Spleen (tissue), 11 donors: ENCODE measurements at regions not wholly inside any gene's neighbourhood (a gene's known extent, or its start where the extent isn't known, plus 50 kb on each side); places are given as distances from the start of the nearest gene placed in this dataset.

Source experiments
- DNase-seq: peaks from one replicate; pipeline ENCODE4 v3.0.0-alpha.2; 2020
- H3K27ac ChIP-seq, 8 donors: fragments of 200-600 bp; sonication (generic) in 7 of 8; 1 replicate in 4 of 8; 2 replicates in 4 of 8; pipeline versions ENCODE4 v1.5.0 to v1.8.0; 2016 to 2021; ENCODE audit warnings: inconsistent platforms in 4 of 8, mild to moderate bottlenecking in 4 of 8, moderate library complexity in 1 of 8
- H3K27me3 ChIP-seq, 7 donors: fragments of 200-600 bp; sonication (generic) in 6 of 7; replicated peaks in 1 of 7; 1 replicate in 4 of 7; 2 replicates in 3 of 7; pipeline versions ENCODE4 v1.5.0 to v1.8.0; 2016 to 2021; ENCODE audit warnings: inconsistent platforms in 3 of 7, mild to moderate bottlenecking in 1 of 7
- H3K36me3 ChIP-seq, 6 donors: fragments of 200-600 bp; sonication (generic) in 5 of 6; 1 replicate in 4 of 6; 2 replicates in 2 of 6; pipeline versions ENCODE4 v1.5.0 to v1.8.0; 2016 to 2021; ENCODE audit warnings: inconsistent platforms in 2 of 6
- H3K4me1 ChIP-seq, 6 donors: fragments of 200-600 bp; sonication (generic) in 5 of 6; 1 replicate in 3 of 6; 2 replicates in 3 of 6; pipeline versions ENCODE4 v1.5.0 to v1.8.0; 2016 to 2021; ENCODE audit warnings: inconsistent platforms in 3 of 6
- H3K4me3 ChIP-seq, 8 donors: fragments of 200-600 bp; sonication (generic) in 7 of 8; 1 replicate in 4 of 8; 2 replicates in 4 of 8; pipeline versions ENCODE4 v1.5.0 to v1.8.0; 2016 to 2021; ENCODE audit warnings: inconsistent platforms in 4 of 8, mild to moderate bottlenecking in 4 of 8, moderate library complexity in 2 of 8
- H3K9me3 ChIP-seq, 8 donors: fragments of 200-600 bp; sonication (generic) in 7 of 8; 1 replicate in 4 of 8; 2 replicates in 4 of 8; pipeline versions ENCODE4 v1.5.0 to v1.8.0; 2016 to 2021; ENCODE audit warnings: inconsistent platforms in 4 of 8
- POLR2A ChIP-seq, 3 donors: fragments of 450-650 bp; IDR thresholded peaks; one replicate each; pipeline ENCODE4 v1.5.1; 2017; ENCODE audit warnings: antibody characterized with exemption in 3 of 3, mild to moderate bottlenecking in 1 of 3
- POLR2AphosphoS5 ChIP-seq, 3 donors: sonication (generic); formaldehyde crosslinking; IDR thresholded peaks; one replicate each; pipeline ENCODE4 v1.5.1; 2017; ENCODE audit warnings: antibody characterized with exemption in 3 of 3
- WGBS, 5 donors: extraction: QIAGEN DNeasy Blood & Tissue Kit in 3 of 5; methylation state at CpG; one replicate each; pipeline versions ENCODE4 v1.1.5 to v1.1.7; 2013 to 2018; 5-methylcytosine and 5-hydroxymethylcytosine counted together
- intact Hi-C: fragments of 100-400 bp; cut with DNase I; formaldehyde crosslinking; loops from one replicate; pipeline ENCODE4 v1.15.0; 2023; ENCODE audit warnings: low total_unique reads
- TF ChIP-seq, protein P1 (sequence below), 11 experiments: fragments of 200-600 bp in 7 of 11; fragments of 450-650 bp in 4 of 11; sonication (generic) in 4 of 11; IDR thresholded peaks in 8 of 11; conservative IDR thresholded peaks in 3 of 11; 1 replicate in 7 of 11; 2 replicates in 4 of 11; pipeline versions ENCODE4 v1.4.0 to v1.8.0; 2016 to 2021; ENCODE audit warnings: antibody characterized with exemption in 11 of 11, inconsistent platforms in 4 of 11, mild to moderate bottlenecking in 1 of 11
- donor health status: healthy with polysubstance abuse.
- donor health status: DM: no; HTN: no; CAD: no; lungs with moderate emphysema.
- donor health status: DM: no; HTN: no; CAD: no.
- donor health status: Bipolar disorder and iron deficiency.
- donor health status: healthy.
- donor health status: DM: no; HTN: no; CAD: no.
- donor health status: DM: yes; HTN: yes; CAD: no.

DNA sequence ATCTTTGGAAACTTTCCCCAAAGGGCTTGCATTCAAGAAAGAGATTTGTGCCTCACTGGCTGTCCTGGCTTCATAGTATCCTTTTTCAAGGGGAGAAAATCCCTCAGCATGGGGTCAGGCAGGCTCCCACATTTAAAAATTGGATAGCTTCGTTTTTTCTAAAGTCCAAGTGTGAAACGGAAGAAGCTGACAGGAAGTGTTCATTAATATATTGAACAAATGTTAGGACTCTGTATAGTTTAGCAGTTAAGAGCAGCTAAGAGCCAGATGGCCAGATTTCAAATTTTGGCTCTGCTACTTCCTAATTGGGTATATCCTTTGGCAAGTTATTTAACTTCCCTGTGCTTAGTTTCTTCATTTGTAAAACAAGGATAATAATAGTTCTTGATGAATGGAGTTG is 354.9 kb upstream of the FAT3 start:
- WGBS, 5 donors = 24 to 35% (median 29%) methylated on average over 2 of the region's 2 CpGs
- Histone ChIP-seq H3K27ac (no peak overlapping the region), H3K27me3 (no peaks in the 10 kb centered on the region), H3K4me3 (no peak overlapping the region), H3K9me3 (no peaks in the 10 kb centered on the region), H3K4me1 (no peaks in the 10 kb centered on the region), H3K36me3 (no peaks in the 10 kb centered on the region)
- TF ChIP-seq, protein P1, sequence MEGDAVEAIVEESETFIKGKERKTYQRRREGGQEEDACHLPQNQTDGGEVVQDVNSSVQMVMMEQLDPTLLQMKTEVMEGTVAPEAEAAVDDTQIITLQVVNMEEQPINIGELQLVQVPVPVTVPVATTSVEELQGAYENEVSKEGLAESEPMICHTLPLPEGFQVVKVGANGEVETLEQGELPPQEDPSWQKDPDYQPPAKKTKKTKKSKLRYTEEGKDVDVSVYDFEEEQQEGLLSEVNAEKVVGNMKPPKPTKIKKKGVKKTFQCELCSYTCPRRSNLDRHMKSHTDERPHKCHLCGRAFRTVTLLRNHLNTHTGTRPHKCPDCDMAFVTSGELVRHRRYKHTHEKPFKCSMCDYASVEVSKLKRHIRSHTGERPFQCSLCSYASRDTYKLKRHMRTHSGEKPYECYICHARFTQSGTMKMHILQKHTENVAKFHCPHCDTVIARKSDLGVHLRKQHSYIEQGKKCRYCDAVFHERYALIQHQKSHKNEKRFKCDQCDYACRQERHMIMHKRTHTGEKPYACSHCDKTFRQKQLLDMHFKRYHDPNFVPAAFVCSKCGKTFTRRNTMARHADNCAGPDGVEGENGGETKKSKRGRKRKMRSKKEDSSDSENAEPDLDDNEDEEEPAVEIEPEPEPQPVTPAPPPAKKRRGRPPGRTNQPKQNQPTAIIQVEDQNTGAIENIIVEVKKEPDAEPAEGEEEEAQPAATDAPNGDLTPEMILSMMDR (IDR thresholded peaks at IDR 0.05 in 8 of 11, conservative IDR thresholded peaks at IDR 0.05 in 3 of 11) = no peak
- TF ChIP-seq POLR2AphosphoS5 (IDR thresholded peaks at IDR 0.05) (no peak), POLR2A (IDR thresholded peaks at IDR 0.05) (no peak)
- intact Hi-C loops = no loop called here
- no peak for DNase-seq

DNA sequence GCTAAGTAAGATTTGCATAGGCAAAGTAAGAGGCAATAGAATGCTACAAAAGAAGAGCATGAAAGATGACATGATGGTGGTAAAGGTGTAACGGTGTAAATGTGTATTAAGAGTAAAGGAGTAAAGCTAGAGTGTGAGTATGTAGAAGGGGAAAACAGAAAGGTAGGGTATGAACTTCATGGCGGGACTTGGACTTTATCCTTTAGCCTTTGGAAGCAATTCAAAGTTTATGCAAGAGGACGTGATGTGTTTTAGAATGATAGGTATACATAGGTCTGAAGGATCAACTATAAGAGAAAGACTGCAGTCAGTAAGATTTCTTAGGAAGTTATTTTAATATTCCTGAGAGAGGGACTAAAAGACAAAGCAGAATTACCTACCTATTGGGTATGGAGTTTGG is 358.0 kb upstream of the FAT3 start:
- no peak overlapping the region for H3K27ac ChIP-seq
- H3K4me1 ChIP-seq = no peaks in the 10 kb centered on the region
- H3K36me3 ChIP-seq = no peaks in the 10 kb centered on the region
- TF ChIP-seq, protein P1 (IDR thresholded peaks at IDR 0.05 in 8 of 11, conservative IDR thresholded peaks at IDR 0.05 in 3 of 11) = no peak
- TF ChIP-seq POLR2A (IDR thresholded peaks at IDR 0.05) = no peak
- TF ChIP-seq POLR2AphosphoS5 (IDR thresholded peaks at IDR 0.05) = no peak
- DNase-seq = no peak
- H3K9me3 ChIP-seq = no peaks in the 10 kb centered on the region
- WGBS, 5 donors = 77 to 96% (median 85%) methylated on average over 3 of the region's 3 CpGs
- no peak overlapping the region for H3K4me3 ChIP-seq
- intact Hi-C loops = no loop called here
- H3K27me3 ChIP-seq = no peaks in the 10 kb centered on the region

DNA sequence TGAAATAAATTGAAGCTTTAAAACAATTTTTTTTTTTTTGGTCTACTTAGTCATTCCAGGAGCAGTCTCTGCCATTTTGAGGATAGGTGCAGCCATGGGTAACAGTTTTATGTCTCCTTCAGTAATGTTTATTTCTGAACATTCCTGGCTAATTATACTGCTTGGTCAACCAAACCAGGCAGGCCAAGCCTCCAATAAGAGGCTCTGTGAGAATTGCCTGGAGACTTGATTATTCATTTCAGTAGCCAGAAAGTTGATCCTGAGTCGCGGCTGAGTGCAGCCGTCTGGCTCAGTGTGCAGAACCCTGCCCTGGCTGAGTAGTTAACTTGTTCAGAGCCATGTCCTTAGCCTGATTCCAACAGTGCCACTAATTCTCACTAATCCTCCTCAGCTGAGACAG is 364.0 kb upstream of the FAT3 start:
- intact Hi-C loops = no loop called here
- no peak for DNase-seq
- WGBS, 5 donors = 57 to 95% (median 61%) methylated on average over 3 of the region's 3 CpGs
- Histone ChIP-seq H3K36me3 (no peaks in the 10 kb centered on the region), H3K27me3 (no peaks in the 10 kb centered on the region), H3K4me1 (no peaks in the 10 kb centered on the region), H3K4me3 (no peak overlapping the region), H3K27ac (no peak overlapping the region), H3K9me3 (no peaks in the 10 kb centered on the region)
- TF ChIP-seq, protein P1 (IDR thresholded peaks at IDR 0.05 in 8 of 11, conservative IDR thresholded peaks at IDR 0.05 in 3 of 11) = no peak
- TF ChIP-seq POLR2AphosphoS5 (IDR thresholded peaks at IDR 0.05) = no peak
- TF ChIP-seq POLR2A (IDR thresholded peaks at IDR 0.05) = no peak

DNA sequence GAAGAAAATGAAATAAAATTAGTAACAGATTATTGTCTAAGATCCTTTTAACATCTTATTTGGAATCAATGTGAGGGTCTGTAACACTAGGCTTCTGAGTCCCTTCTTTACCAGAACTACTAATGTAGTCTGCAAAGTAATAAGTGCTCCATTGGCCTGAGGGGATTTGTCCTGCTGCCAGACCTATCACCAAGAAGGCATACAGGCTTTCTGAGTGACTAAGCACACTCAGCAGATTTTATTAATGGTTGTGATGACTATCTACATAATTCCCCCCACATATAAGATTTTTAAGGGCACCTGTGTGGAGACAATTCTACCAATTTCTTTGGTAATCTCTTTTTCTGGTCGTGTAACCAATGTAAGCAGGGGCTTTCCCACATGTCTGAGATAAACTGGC is 365.0 kb upstream of the FAT3 start:
- TF ChIP-seq, protein P1 (IDR thresholded peaks at IDR 0.05 in 8 of 11, conservative IDR thresholded peaks at IDR 0.05 in 3 of 11) = no peak
- no peak for TF ChIP-seq POLR2A (IDR thresholded peaks at IDR 0.05)
- no peaks in the 10 kb centered on the region for H3K4me1 ChIP-seq
- H3K27ac ChIP-seq = no peak overlapping the region
- intact Hi-C loops = no loop called here
- no peak overlapping the region for H3K4me3 ChIP-seq
- no peak for DNase-seq
- H3K9me3 ChIP-seq = no peaks in the 10 kb centered on the region
- H3K36me3 ChIP-seq = no peaks in the 10 kb centered on the region
- 58 to 84% (median 63%) methylated on average over 1 of the region's 1 CpG for WGBS, 5 donors
- H3K27me3 ChIP-seq = no peaks in the 10 kb centered on the region
